ENCODE measurements at regions not wholly inside any gene's neighbourhood (a gene's known extent, or its start where the extent isn't known, plus 50 kb on each side); places are given as distances from the start of the nearest gene placed in this dataset.

DNA sequence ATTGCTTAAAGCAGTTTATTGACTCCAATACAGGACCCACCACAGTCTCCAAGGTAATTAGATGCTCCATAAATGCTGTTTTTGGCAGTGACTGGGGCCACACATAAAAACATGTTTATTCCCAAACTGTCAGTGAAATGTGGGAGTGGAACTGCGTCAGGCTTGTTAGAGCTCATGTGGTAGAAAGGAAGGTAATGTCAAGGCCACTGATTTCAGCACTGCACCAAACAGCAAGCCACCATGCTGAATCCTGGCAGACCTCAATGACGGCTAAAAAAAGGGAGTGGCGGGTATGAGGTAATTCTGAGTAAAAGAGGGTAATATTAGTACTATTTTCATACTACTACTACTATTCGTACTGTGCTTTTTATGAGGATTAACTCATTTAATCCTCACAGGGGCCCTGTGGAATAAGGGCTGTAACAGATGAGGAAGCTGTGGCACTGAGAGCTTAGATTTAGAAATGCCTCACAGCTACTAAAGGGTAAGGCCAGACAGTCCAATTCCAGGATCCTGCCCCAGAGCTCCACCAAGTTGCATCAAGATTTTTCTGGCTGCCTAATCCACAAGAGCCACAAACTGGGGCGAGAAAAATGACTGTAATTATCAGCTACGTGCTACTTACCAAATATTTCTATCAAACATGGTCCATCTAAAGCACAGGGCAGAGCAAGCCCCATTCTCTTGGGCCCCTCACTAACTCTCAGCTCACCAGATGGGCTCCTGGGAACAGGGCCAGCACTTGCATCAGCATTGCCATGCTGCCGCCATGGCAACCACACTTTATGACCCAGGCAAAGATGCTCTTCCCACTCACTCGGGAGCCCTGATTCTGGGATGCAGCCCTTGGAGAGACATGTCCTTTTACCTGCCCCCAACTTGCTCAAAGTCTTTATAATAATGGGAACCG lies 83.6 kb upstream of the SPATA12 start:
- H3K79me2 ChIP-seq (ENCODE audit: insufficient read depth, low read length), result no peaks in the 10 kb centered on the region
- no peaks in the 10 kb centered on the region for H3K4me1 ChIP-seq (ENCODE audit: insufficient read depth, low read length, severe bottlenecking)
- no peaks in the 10 kb centered on the region for H3K9me2 ChIP-seq (ENCODE audit: low read depth, low read length)
- no peak overlapping the region for H2AFZ ChIP-seq (ENCODE audit: low read length)
- TF ChIP-seq, protein P1, sequence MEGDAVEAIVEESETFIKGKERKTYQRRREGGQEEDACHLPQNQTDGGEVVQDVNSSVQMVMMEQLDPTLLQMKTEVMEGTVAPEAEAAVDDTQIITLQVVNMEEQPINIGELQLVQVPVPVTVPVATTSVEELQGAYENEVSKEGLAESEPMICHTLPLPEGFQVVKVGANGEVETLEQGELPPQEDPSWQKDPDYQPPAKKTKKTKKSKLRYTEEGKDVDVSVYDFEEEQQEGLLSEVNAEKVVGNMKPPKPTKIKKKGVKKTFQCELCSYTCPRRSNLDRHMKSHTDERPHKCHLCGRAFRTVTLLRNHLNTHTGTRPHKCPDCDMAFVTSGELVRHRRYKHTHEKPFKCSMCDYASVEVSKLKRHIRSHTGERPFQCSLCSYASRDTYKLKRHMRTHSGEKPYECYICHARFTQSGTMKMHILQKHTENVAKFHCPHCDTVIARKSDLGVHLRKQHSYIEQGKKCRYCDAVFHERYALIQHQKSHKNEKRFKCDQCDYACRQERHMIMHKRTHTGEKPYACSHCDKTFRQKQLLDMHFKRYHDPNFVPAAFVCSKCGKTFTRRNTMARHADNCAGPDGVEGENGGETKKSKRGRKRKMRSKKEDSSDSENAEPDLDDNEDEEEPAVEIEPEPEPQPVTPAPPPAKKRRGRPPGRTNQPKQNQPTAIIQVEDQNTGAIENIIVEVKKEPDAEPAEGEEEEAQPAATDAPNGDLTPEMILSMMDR (IDR thresholded peaks at IDR 0.05; ENCODE audit: low read length), result no peak
- no peak for TF ChIP-seq EZH2 (IDR thresholded peaks at IDR 0.05; ENCODE audit: borderline replicate concordance, low read length)
- H3K9me3 ChIP-seq (ENCODE audit: low read length), result no peaks in the 10 kb centered on the region
- H3K27ac ChIP-seq (ENCODE audit: low read depth, low read length, poor library complexity, severe bottlenecking), result no peak overlapping the region
- no peak overlapping the region for H3K9ac ChIP-seq (ENCODE audit: low read length)
- H4K20me1 ChIP-seq (ENCODE audit: insufficient read depth, low read length), result no peaks in the 10 kb centered on the region
- no peak overlapping the region for H3K4me2 ChIP-seq (ENCODE audit: low read length)
- no peaks in the 10 kb centered on the region for H3F3A ChIP-seq (ENCODE audit: insufficient read depth, low read length)
- H3K4me3 ChIP-seq (ENCODE audit: low read depth, low read length, poor library complexity, severe bottlenecking), result no peak overlapping the region
- H3K36me3 ChIP-seq (ENCODE audit: insufficient read depth, low read length), result no peaks in the 10 kb centered on the region
- H3K27me3 ChIP-seq (ENCODE audit: insufficient read depth, low read length), result no peaks in the 10 kb centered on the region

DNA sequence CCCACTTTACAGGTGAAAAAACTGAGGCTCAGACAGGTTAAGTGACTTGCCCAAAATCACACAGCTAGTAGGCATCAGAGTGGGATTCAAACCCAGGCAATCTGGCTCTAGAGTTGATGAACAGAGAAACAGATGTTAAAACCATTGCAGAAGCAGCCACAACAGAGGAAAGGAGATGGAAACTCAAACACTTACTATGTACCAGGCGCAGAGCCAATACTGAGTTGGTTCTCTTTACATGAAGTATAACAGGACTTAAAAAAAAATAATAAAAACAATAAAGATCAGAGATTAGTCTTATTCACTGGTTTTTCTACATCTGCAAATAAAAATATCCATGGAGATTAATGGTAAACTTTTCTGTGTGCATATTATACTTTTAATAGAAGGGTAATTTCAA lies 84.9 kb upstream of the SPATA12 start:
- Histone ChIP-seq H3K79me2 (ENCODE audit: insufficient read depth, low read length) (no peaks in the 10 kb centered on the region), H3K27ac (ENCODE audit: low read depth, low read length, poor library complexity, severe bottlenecking) (no peak overlapping the region), H3K4me2 (ENCODE audit: low read length) (no peak overlapping the region), H2AFZ (ENCODE audit: low read length) (no peak overlapping the region), H3K4me3 (ENCODE audit: low read depth, low read length, poor library complexity, severe bottlenecking) (no peak overlapping the region), H3K4me1 (ENCODE audit: insufficient read depth, low read length, severe bottlenecking) (no peaks in the 10 kb centered on the region), H3K9ac (ENCODE audit: low read length) (no peak overlapping the region), H3K36me3 (ENCODE audit: insufficient read depth, low read length) (no peaks in the 10 kb centered on the region), H3K9me3 (ENCODE audit: low read length) (no peaks in the 10 kb centered on the region), H3K27me3 (ENCODE audit: insufficient read depth, low read length) (no peaks in the 10 kb centered on the region), H3F3A (ENCODE audit: insufficient read depth, low read length) (no peaks in the 10 kb centered on the region), H4K20me1 (ENCODE audit: insufficient read depth, low read length) (no peaks in the 10 kb centered on the region), H3K9me2 (ENCODE audit: low read depth, low read length) (no peaks in the 10 kb centered on the region)
- TF ChIP-seq EZH2 (IDR thresholded peaks at IDR 0.05; ENCODE audit: borderline replicate concordance, low read length), result no peak
- TF ChIP-seq, protein P1 (IDR thresholded peaks at IDR 0.05; ENCODE audit: low read length), result no peak

DNA sequence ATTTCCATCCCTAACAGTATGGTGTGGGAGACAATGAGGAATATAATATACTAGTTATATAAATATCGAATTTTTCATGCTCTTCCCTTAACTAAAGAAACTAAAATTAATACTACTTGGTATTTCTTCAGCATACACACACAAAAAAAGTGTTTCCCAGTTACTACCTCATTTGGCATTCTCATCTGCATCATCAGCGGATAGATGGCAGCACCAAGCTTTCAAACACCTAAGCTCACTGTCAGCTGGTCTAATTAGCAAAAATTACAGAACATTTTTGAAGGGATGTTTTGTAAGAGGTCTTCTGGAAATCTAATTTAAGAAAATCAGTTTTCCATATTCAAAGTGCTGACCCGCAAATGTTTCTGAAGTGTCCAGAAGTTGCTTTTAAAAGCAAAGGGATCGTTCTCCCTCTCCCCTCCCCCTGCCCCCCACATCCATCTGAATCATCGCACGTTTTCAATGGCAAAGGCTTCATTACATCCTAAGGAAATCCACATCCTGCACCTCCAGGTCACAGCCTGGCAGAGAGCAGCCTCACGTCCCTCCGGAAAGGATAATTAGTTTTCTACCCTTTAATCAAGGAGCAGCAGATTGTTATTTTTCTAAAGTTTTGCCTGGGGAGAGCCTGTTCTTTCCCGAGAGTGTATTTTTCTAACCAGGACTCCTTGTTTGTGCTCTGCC lies 86.1 kb upstream of the SPATA12 start:
- Histone ChIP-seq H4K20me1 (ENCODE audit: insufficient read depth, low read length) (no peaks in the 10 kb centered on the region), H3K9me2 (ENCODE audit: low read depth, low read length) (no peaks in the 10 kb centered on the region), H3K27ac (ENCODE audit: low read depth, low read length, poor library complexity, severe bottlenecking) (no peak overlapping the region), H3K4me2 (ENCODE audit: low read length) (no peak overlapping the region), H3F3A (ENCODE audit: insufficient read depth, low read length) (no peaks in the 10 kb centered on the region), H3K36me3 (ENCODE audit: insufficient read depth, low read length) (no peaks in the 10 kb centered on the region), H3K9me3 (ENCODE audit: low read length) (no peaks in the 10 kb centered on the region), H3K4me3 (ENCODE audit: low read depth, low read length, poor library complexity, severe bottlenecking) (no peak overlapping the region), H3K4me1 (ENCODE audit: insufficient read depth, low read length, severe bottlenecking) (peaks cover 5% of the 10 kb centered on the region), H3K27me3 (ENCODE audit: insufficient read depth, low read length) (no peaks in the 10 kb centered on the region), H3K9ac (ENCODE audit: low read length) (no peak overlapping the region), H2AFZ (ENCODE audit: low read length) (no peak overlapping the region), H3K79me2 (ENCODE audit: insufficient read depth, low read length) (no peaks in the 10 kb centered on the region)
- no peak for TF ChIP-seq EZH2 (IDR thresholded peaks at IDR 0.05; ENCODE audit: borderline replicate concordance, low read length)
- TF ChIP-seq, protein P1 (IDR thresholded peaks at IDR 0.05; ENCODE audit: low read length), result no peak
